ENCODE measurements at regions not wholly inside any gene's neighbourhood (a gene's known extent, or its start where the extent isn't known, plus 50 kb on each side); places are given as distances from the start of the nearest gene placed in this dataset.
"Not testable (repeated sequence)": the region's sequence is repeated elsewhere in the genome, so short reads cannot be mapped to it uniquely, and the experiment has no call there.

- Histone ChIP-seq H3K27ac (ENCODE audit: insufficient read depth, low read length, poor library complexity, severe bottlenecking) (no peak overlapping the region), H3K4me1 (ENCODE audit: control insufficient read depth, insufficient read depth, low read length, poor library complexity, severe bottlenecking) (no peaks in the 10 kb centered on the region), H3K4me3 (ENCODE audit: insufficient read depth, low read depth, low read length, poor library complexity, severe bottlenecking) (no peak overlapping the region), H3K27me3 (replicated peaks; ENCODE audit: control insufficient read depth, insufficient read depth, low read length, poor library complexity, severe bottlenecking) (no peaks in the 10 kb centered on the region), H3K9me3 (ENCODE audit: control insufficient read depth, low read length) (no peaks in the 10 kb centered on the region), H3K36me3 (ENCODE audit: control insufficient read depth, insufficient read depth, low read length) (no peaks in the 10 kb centered on the region)
- DNase-seq, result no peak
Observed at GRCh38 chr2:175709248-175709647, 292.8 kb downstream of the LNPK start.

- Histone ChIP-seq H3K36me3 (ENCODE audit: control insufficient read depth, insufficient read depth, low read length) (no peaks in the 10 kb centered on the region), H3K4me3 (ENCODE audit: insufficient read depth, low read depth, low read length, poor library complexity, severe bottlenecking) (no peak overlapping the region), H3K27me3 (replicated peaks; ENCODE audit: control insufficient read depth, insufficient read depth, low read length, poor library complexity, severe bottlenecking) (no peaks in the 10 kb centered on the region), H3K4me1 (ENCODE audit: control insufficient read depth, insufficient read depth, low read length, poor library complexity, severe bottlenecking) (no peaks in the 10 kb centered on the region), H3K27ac (ENCODE audit: insufficient read depth, low read length, poor library complexity, severe bottlenecking) (no peak overlapping the region), H3K9me3 (ENCODE audit: control insufficient read depth, low read length) (no peaks in the 10 kb centered on the region)
- no peak for DNase-seq
Observed at GRCh38 chr2:175707322-175707721, 294.7 kb downstream of the LNPK start.

- DNase-seq; H3K4me3 ChIP-seq (ENCODE audit: insufficient read depth, low read depth, low read length, poor library complexity, severe bottlenecking); H3K9me3 ChIP-seq (ENCODE audit: control insufficient read depth, low read length); H3K27ac ChIP-seq (ENCODE audit: insufficient read depth, low read length, poor library complexity, severe bottlenecking); H3K4me1 ChIP-seq (ENCODE audit: control insufficient read depth, insufficient read depth, low read length, poor library complexity, severe bottlenecking); H3K27me3 ChIP-seq (replicated peaks; ENCODE audit: control insufficient read depth, insufficient read depth, low read length, poor library complexity, severe bottlenecking); H3K36me3 ChIP-seq (ENCODE audit: control insufficient read depth, insufficient read depth, low read length): not testable (repeated sequence)
Observed at GRCh38 chr2:175704568-175704967, 297.5 kb downstream of the LNPK start.

- Histone ChIP-seq H3K4me3 (ENCODE audit: insufficient read depth, low read depth, low read length, poor library complexity, severe bottlenecking) (no peak overlapping the region), H3K9me3 (ENCODE audit: control insufficient read depth, low read length) (no peaks in the 10 kb centered on the region), H3K27ac (ENCODE audit: insufficient read depth, low read length, poor library complexity, severe bottlenecking) (no peak overlapping the region), H3K36me3 (ENCODE audit: control insufficient read depth, insufficient read depth, low read length) (no peaks in the 10 kb centered on the region), H3K4me1 (ENCODE audit: control insufficient read depth, insufficient read depth, low read length, poor library complexity, severe bottlenecking) (no peaks in the 10 kb centered on the region), H3K27me3 (replicated peaks; ENCODE audit: control insufficient read depth, insufficient read depth, low read length, poor library complexity, severe bottlenecking) (no peaks in the 10 kb centered on the region)
- no peak for DNase-seq
Observed at GRCh38 chr2:175698061-175698460, 304.0 kb downstream of the LNPK start.

GRCh38 chr2:175690113-175690837 is 311.8 kb downstream of the LNPK start:
- no peaks in the 10 kb centered on the region for H3K4me1 ChIP-seq (ENCODE audit: control insufficient read depth, insufficient read depth, low read length, poor library complexity, severe bottlenecking)
- H3K27me3 ChIP-seq (replicated peaks; ENCODE audit: control insufficient read depth, insufficient read depth, low read length, poor library complexity, severe bottlenecking), result no peaks in the 10 kb centered on the region
- H3K4me3 ChIP-seq (ENCODE audit: insufficient read depth, low read depth, low read length, poor library complexity, severe bottlenecking), result no peak overlapping the region
- H3K36me3 ChIP-seq (ENCODE audit: control insufficient read depth, insufficient read depth, low read length), result no peaks in the 10 kb centered on the region
- no peak overlapping the region for H3K27ac ChIP-seq (ENCODE audit: insufficient read depth, low read length, poor library complexity, severe bottlenecking)
- DNase-seq, result peak in 1 of 3 donors; percentile 11
- H3K9me3 ChIP-seq (ENCODE audit: control insufficient read depth, low read length), result no peaks in the 10 kb centered on the region

GRCh38 chr2:175688243-175688642 is 313.8 kb downstream of the LNPK start:
- Histone ChIP-seq H3K9me3 (ENCODE audit: control insufficient read depth, low read length) (no peaks in the 10 kb centered on the region), H3K36me3 (ENCODE audit: control insufficient read depth, insufficient read depth, low read length) (no peaks in the 10 kb centered on the region), H3K27ac (ENCODE audit: insufficient read depth, low read length, poor library complexity, severe bottlenecking) (no peak overlapping the region)

GRCh38 chr2:175687465-175687864 is 314.6 kb downstream of the LNPK start:
- no peaks in the 10 kb centered on the region for H3K36me3 ChIP-seq (ENCODE audit: control insufficient read depth, insufficient read depth, low read length)
- no peak for DNase-seq
- no peaks in the 10 kb centered on the region for H3K9me3 ChIP-seq (ENCODE audit: control insufficient read depth, low read length)
- no peaks in the 10 kb centered on the region for H3K4me1 ChIP-seq (ENCODE audit: control insufficient read depth, insufficient read depth, low read length, poor library complexity, severe bottlenecking)
- H3K27ac ChIP-seq (ENCODE audit: insufficient read depth, low read length, poor library complexity, severe bottlenecking), result no peak overlapping the region
- no peak overlapping the region for H3K4me3 ChIP-seq (ENCODE audit: insufficient read depth, low read depth, low read length, poor library complexity, severe bottlenecking)
- no peaks in the 10 kb centered on the region for H3K27me3 ChIP-seq (replicated peaks; ENCODE audit: control insufficient read depth, insufficient read depth, low read length, poor library complexity, severe bottlenecking)

More at GRCh38 chr2:175688243-175688642, 313.8 kb downstream of the LNPK start:
- Histone ChIP-seq H3K27me3 (replicated peaks; ENCODE audit: control insufficient read depth, insufficient read depth, low read length, poor library complexity, severe bottlenecking) (no peaks in the 10 kb centered on the region), H3K4me3 (ENCODE audit: insufficient read depth, low read depth, low read length, poor library complexity, severe bottlenecking) (no peak overlapping the region), H3K4me1 (ENCODE audit: control insufficient read depth, insufficient read depth, low read length, poor library complexity, severe bottlenecking) (no peaks in the 10 kb centered on the region)
- no peak for DNase-seq

- H3K4me3 ChIP-seq (ENCODE audit: insufficient read depth, low read depth, low read length, poor library complexity, severe bottlenecking), result no peak overlapping the region
- no peaks in the 10 kb centered on the region for H3K4me1 ChIP-seq (ENCODE audit: control insufficient read depth, insufficient read depth, low read length, poor library complexity, severe bottlenecking)
- H3K36me3 ChIP-seq (ENCODE audit: control insufficient read depth, insufficient read depth, low read length), result no peaks in the 10 kb centered on the region
- no peak for DNase-seq
- H3K27me3 ChIP-seq (replicated peaks; ENCODE audit: control insufficient read depth, insufficient read depth, low read length, poor library complexity, severe bottlenecking), result no peaks in the 10 kb centered on the region
- no peak overlapping the region for H3K27ac ChIP-seq (ENCODE audit: insufficient read depth, low read length, poor library complexity, severe bottlenecking)
- H3K9me3 ChIP-seq (ENCODE audit: control insufficient read depth, low read length), result no peaks in the 10 kb centered on the region
Observed at GRCh38 chr2:175686002-175686401, 316.1 kb downstream of the LNPK start.

- no peak for DNase-seq
- no peaks in the 10 kb centered on the region for H3K36me3 ChIP-seq (ENCODE audit: control insufficient read depth, insufficient read depth, low read length)
- H3K4me1 ChIP-seq (ENCODE audit: control insufficient read depth, insufficient read depth, low read length, poor library complexity, severe bottlenecking), result no peaks in the 10 kb centered on the region
- no peaks in the 10 kb centered on the region for H3K27me3 ChIP-seq (replicated peaks; ENCODE audit: control insufficient read depth, insufficient read depth, low read length, poor library complexity, severe bottlenecking)
- no peak overlapping the region for H3K4me3 ChIP-seq (ENCODE audit: insufficient read depth, low read depth, low read length, poor library complexity, severe bottlenecking)
- no peak overlapping the region for H3K27ac ChIP-seq (ENCODE audit: insufficient read depth, low read length, poor library complexity, severe bottlenecking)
- H3K9me3 ChIP-seq (ENCODE audit: control insufficient read depth, low read length), result no peaks in the 10 kb centered on the region
Observed at GRCh38 chr2:175684466-175684865, 317.6 kb downstream of the LNPK start.

- no peaks in the 10 kb centered on the region for H3K36me3 ChIP-seq (ENCODE audit: control insufficient read depth, insufficient read depth, low read length)
- H3K4me3 ChIP-seq (ENCODE audit: insufficient read depth, low read depth, low read length, poor library complexity, severe bottlenecking), result no peak overlapping the region
- H3K9me3 ChIP-seq (ENCODE audit: control insufficient read depth, low read length), result no peaks in the 10 kb centered on the region
- no peaks in the 10 kb centered on the region for H3K27me3 ChIP-seq (replicated peaks; ENCODE audit: control insufficient read depth, insufficient read depth, low read length, poor library complexity, severe bottlenecking)
- no peak for DNase-seq
- no peak overlapping the region for H3K27ac ChIP-seq (ENCODE audit: insufficient read depth, low read length, poor library complexity, severe bottlenecking)
- H3K4me1 ChIP-seq (ENCODE audit: control insufficient read depth, insufficient read depth, low read length, poor library complexity, severe bottlenecking), result no peaks in the 10 kb centered on the region
Observed at GRCh38 chr2:175679728-175680127, 322.3 kb downstream of the LNPK start.
